KOPT-K1 (cell line): ENCODE measurements at regions not wholly inside any gene's neighbourhood (a gene's known extent, or its start where the extent isn't known, plus 50 kb on each side); places are given as distances from the start of the nearest gene placed in this dataset.
A peak's percentile ranks its signal among the peaks of the same experiment; 100 is the strongest.
"Not testable (repeated sequence)": the region's sequence is repeated elsewhere in the genome, so short reads cannot be mapped to it uniquely, and the experiment has no call there.

Source experiments
- H3K27ac ChIP-seq: fragments of 200-600 bp; sonication (generic); 2 replicates; pipeline ENCODE4 v1.5.1; 2016; ENCODE audit warnings: antibody characterized with exemption, mild to moderate bottlenecking, low read depth, low read length; ENCODE audit not compliant: poor library complexity, severe bottlenecking
- H3K36me3 ChIP-seq: fragments of 200-600 bp; sonication (generic); 2 replicates; pipeline ENCODE4 v1.5.1; 2017; ENCODE audit warnings: antibody characterized with exemption, mild to moderate bottlenecking, low read length, moderate library complexity; ENCODE audit not compliant: insufficient read depth
- H3K9me3 ChIP-seq: fragments of 200-600 bp; sonication (generic); 2 replicates; pipeline ENCODE4 v1.5.1; 2017; ENCODE audit warnings: antibody characterized with exemption, low read length, mild to moderate bottlenecking; ENCODE audit not compliant: insufficient read depth, poor library complexity, severe bottlenecking

DNA sequence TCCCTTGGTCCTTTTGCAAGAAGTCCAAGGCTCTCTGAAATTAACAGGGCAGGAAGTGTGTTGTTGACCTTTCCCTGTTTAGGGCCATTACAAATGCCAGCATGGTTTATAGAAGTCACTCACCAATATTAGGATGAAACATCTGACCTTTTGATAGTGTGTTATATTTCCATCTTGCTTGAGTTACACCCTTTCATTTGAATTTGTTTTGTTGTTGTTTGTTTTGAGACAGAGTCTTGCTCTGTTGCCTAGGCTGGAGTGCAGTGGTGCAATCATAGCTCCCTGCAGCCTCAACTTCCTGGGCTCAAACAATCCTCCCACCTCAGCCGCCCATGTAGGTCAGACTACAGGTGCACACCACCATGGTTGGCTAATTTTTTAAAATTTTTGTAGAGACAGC lies 241.1 kb upstream of the USP9Y start:
- Histone ChIP-seq H3K36me3 (no peaks in the 10 kb centered on the region), H3K27ac (no peak overlapping the region), H3K9me3 (no peaks in the 10 kb centered on the region)

DNA sequence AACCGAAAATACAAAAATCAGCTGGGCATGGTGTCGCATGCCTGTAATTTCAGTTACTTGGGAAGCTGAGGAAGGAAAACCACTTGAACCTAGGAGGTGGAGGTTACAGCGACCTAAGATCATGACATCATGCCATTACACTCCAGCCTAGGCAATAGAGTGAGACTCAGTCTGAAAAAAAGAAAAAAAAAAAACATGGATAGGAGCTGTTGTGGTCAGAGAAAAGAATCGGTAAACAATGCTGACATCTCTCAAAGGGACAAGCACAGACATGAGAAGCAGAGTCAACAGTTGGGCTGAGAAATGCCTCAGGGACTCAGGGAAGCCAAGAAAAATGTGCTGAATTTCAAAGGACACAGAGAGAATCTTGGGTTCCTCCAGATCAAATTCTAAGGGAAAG lies 236.9 kb upstream of the USP9Y start:
- Histone ChIP-seq H3K27ac (no peak overlapping the region), H3K36me3 (no peaks in the 10 kb centered on the region), H3K9me3 (peaks cover 11% of the 10 kb centered on the region)

DNA sequence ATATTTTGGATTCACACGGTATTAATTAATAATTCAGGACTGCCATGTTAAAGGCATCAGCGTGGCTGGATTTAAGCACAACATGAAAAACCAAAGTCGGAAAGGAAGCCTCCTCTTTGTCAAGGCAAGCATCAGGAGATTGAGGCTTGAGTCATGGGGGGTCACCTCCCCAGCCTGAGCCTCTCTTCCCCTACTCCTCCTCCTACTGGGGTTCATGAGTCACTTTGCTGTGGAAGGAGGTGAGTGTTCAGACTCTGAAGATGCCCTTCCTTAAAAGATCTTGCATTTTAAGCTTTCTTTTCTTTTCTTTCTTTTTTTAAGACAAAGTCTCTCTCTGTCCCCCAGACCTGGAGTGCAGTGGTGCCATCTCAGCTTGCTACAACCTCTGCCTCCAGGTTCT lies 235.3 kb upstream of the USP9Y start:
- H3K36me3 ChIP-seq, result no peaks in the 10 kb centered on the region
- peaks cover 15% of the 10 kb centered on the region for H3K9me3 ChIP-seq
- H3K27ac ChIP-seq, result no peak overlapping the region

- H3K27ac ChIP-seq, result no peak overlapping the region
- no peaks in the 10 kb centered on the region for H3K36me3 ChIP-seq
- peaks cover 15% of the 10 kb centered on the region for H3K9me3 ChIP-seq
These were observed 231.9 kb upstream of the USP9Y start for GRCh38 chrY:12469081-12469480.

- Histone ChIP-seq H3K27ac (no peak overlapping the region), H3K36me3 (no peaks in the 10 kb centered on the region), H3K9me3 (peaks cover under 1% of the 10 kb centered on the region)
These were observed 226.6 kb upstream of the USP9Y start for GRCh38 chrY:12474472-12474871.

DNA sequence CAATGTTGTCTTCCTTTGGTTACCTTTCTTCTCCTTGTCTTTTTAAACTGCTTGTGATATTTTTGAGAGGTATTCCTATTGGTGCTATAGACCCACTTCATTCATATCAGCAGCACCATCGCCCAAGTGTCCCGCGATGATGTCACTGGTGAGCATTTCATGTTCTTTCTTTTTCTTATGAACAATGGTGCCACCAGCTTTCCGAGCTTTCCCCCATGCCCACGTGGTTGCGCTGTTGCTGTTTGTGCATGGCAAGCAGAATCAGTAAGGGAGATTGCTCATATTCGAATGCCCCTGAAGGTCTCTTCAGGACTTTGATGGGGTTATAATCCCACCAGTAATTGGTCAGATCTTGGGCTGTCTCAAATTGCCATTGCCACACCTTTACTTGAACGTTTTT lies 221.6 kb upstream of the USP9Y start:
- no peak overlapping the region for H3K27ac ChIP-seq
- no peaks in the 10 kb centered on the region for H3K36me3 ChIP-seq
- H3K9me3 ChIP-seq, result peaks cover 1% of the 10 kb centered on the region

DNA sequence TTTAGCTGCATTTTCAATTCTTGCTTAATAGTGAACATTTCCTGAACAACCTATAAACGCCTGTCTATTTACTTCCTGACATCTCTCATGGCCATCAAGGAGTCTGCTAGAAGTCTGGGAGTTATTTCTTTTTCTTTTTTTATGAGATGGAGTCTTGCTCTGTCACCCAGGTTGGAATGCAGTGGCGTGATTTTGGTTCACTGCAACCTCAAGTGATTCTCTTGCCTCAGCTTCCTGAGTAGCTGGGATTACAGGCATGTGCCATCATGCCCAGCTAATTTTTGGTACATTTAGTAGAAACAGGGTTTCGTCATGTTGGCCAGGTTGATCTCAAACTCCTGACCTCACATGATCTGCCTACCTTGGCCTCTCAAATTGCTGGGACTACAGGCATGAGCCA lies 217.6 kb upstream of the USP9Y start:
- Histone ChIP-seq H3K36me3 (no peaks in the 10 kb centered on the region), H3K9me3 (peaks cover 3% of the 10 kb centered on the region), H3K27ac (no peak overlapping the region)

DNA sequence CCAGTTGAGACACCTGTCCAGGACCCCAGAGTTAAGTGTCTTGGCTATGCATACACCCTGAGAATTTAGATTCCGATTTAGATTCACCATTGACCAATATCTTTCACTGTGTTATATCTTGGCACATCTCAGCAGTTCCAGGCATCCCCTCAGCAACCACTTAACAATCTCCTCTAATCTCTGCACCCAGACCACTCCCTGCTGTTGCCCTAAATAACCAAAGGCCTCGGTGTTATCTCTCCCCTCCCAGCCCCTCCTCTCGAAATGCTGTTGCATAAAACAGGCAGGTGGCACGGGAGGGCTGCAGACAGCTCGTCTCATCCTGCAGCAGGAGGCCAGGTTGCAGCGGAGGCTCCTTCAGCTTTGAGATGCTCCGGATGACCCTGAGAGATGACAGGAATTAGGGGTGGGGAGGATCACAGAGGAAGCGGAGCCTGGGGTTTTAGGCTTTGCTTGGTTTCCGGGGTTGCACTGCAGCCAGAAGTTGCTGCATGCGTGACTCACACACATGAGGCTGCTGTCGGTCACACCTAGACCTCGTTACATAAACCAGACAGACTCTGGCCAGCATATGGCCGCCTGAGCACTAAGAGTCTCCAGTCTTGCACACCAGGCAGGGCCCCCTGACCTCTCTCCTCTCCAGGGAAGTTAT lies 210.3 kb upstream of the USP9Y start:
- H3K9me3 ChIP-seq, result no peaks in the 10 kb centered on the region
- H3K27ac ChIP-seq, result no peak overlapping the region
- no peaks in the 10 kb centered on the region for H3K36me3 ChIP-seq

- no peaks in the 10 kb centered on the region for H3K36me3 ChIP-seq
- no peaks in the 10 kb centered on the region for H3K9me3 ChIP-seq
- no peak overlapping the region for H3K27ac ChIP-seq
These were observed 208.8 kb upstream of the USP9Y start for GRCh38 chrY:12492218-12492617.

GRCh38 chrY:12496007-12496406 lies 205.0 kb upstream of the USP9Y start:
- no peaks in the 10 kb centered on the region for H3K36me3 ChIP-seq
- H3K27ac ChIP-seq, result no peak overlapping the region
- H3K9me3 ChIP-seq, result no peaks in the 10 kb centered on the region

GRCh38 chrY:12500096-12500495 lies 200.9 kb upstream of the USP9Y start:
- H3K36me3 ChIP-seq, result no peaks in the 10 kb centered on the region
- no peaks in the 10 kb centered on the region for H3K9me3 ChIP-seq
- no peak overlapping the region for H3K27ac ChIP-seq

GRCh38 chrY:12504028-12504427 lies 197.0 kb upstream of the USP9Y start:
- H3K9me3 ChIP-seq, H3K36me3 ChIP-seq, H3K27ac ChIP-seq: not testable (repeated sequence)

DNA sequence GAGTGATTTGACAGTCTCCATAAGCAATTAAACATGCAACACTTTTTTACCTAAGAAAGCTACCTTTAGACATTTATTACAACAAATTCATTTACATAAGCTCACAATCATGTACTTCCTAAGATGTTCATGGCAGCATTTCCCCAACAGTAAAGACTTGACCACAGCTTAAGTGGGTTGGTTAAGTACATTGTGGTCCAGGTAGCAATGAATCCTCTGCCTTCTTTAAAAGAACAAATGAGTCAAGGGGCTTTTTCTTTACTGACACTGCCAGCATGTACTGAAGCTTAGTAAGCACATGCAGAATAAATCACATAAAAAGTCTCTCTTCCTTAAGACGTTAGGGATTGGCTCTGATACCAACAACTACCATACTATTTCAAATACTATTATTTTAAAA lies 183.7 kb upstream of the USP9Y start:
- H3K27ac ChIP-seq, result no peak overlapping the region
- no peaks in the 10 kb centered on the region for H3K36me3 ChIP-seq
- no peaks in the 10 kb centered on the region for H3K9me3 ChIP-seq

GRCh38 chrY:12525206-12525605 lies 175.8 kb upstream of the USP9Y start:
- Histone ChIP-seq H3K9me3 (peaks cover 7% of the 10 kb centered on the region), H3K27ac (no peak overlapping the region), H3K36me3 (no peaks in the 10 kb centered on the region)

- Histone ChIP-seq H3K27ac (peak overlapping the region; percentile 25), H3K36me3 (no peaks in the 10 kb centered on the region)
These were observed 174.5 kb upstream of the USP9Y start for GRCh38 chrY:12526362-12527063.

DNA sequence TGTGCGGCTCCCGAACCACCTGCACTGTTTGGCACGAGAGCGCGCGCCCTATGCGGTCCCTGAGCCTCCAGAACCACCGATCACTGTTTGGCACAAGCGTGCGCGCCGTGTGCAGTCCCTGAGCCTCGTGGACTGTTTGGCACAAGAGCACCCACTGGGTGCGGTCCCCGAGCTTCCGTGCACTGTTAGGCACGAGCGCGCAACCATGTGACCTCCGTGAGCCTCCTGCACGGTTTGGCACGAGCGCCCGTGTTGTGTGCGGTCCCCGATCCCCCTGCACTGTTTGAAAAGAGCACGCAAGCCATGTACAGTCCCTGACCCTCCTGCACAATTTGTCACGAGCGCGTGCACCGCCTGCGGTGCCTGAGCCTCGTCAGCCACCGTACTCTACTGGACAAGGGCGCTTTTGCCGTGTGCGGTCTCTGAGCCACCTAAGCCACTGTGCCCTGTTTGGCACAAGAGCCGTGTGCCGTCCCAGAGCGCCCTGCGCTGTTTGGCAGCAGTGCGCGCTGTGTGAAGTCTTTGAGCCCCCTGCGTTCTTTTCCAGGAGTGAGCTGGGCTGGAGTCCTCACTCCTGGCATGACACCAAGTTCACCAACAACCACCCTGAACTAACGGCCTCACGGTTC lies 163.7 kb upstream of the USP9Y start:
- Histone ChIP-seq H3K27ac (no peak overlapping the region), H3K36me3 (no peaks in the 10 kb centered on the region), H3K9me3 (no peaks in the 10 kb centered on the region)

More at GRCh38 chrY:12526362-12527063, 174.5 kb upstream of the USP9Y start:
- peaks cover 7% of the 10 kb centered on the region for H3K9me3 ChIP-seq
